Naive thymus-derived CD4-positive, alpha-beta T cell (primary cell): ENCODE measurements at regions not wholly inside any gene's neighbourhood (a gene's known extent, or its start where the extent isn't known, plus 50 kb on each side); places are given as distances from the start of the nearest gene placed in this dataset.

Source experiments
- ATAC-seq: fragments of 150-1000 bp; cut with Tn5 transposase; 2 replicates; pipeline ENCODE4 v1.10.0; 2021; ENCODE audit warnings: mild to moderate bottlenecking, moderate library complexity
- CTCF ChIA-PET: fragments of 350-600 bp; sonication (Branson Sonifier 250); formaldehyde crosslinking; loops from one replicate; lab custom pipeline; 2021; ENCODE audit warnings: antibody characterized with exemption; lab: Charles Lee
- POLR2A ChIA-PET: fragments of 350-600 bp; sonication (Branson Sonifier 250); formaldehyde crosslinking; loops from one replicate; lab custom pipeline; 2021; ENCODE audit warnings: antibody characterized with exemption, inconsistent platforms; lab: Charles Lee
- DNase-seq, 9 donors: peaks; one replicate each; pipeline versions ENCODE4 v3.0.0 to v3.0.0-alpha.2; 2020 to 2022; ENCODE audit warnings: mixed read lengths in 1 of 9
- H3K27ac ChIP-seq: one replicate; pipeline ENCODE4 v1.7.0; 2013; ENCODE audit warnings: mild to moderate bottlenecking, low read depth, low read length, moderate library complexity
- H3K27me3 ChIP-seq, 2 donors: one replicate each; pipeline ENCODE4 v1.7.0; 2013; ENCODE audit warnings: low read length in 2 of 2, mild to moderate bottlenecking in 2 of 2, moderate library complexity in 2 of 2; ENCODE audit not compliant: control insufficient read depth in 2 of 2, insufficient read depth in 2 of 2
- H3K36me3 ChIP-seq, 3 experiments: 1 replicate in 2 of 3; 2 replicates in 1 of 3; pipeline ENCODE4 v1.7.0; 2013; ENCODE audit warnings: low read length in 3 of 3, mild to moderate bottlenecking in 3 of 3, moderate library complexity in 1 of 3; ENCODE audit not compliant: insufficient read depth in 3 of 3, control insufficient read depth in 2 of 3
- H3K4me1 ChIP-seq, 2 donors: one replicate each; pipeline ENCODE4 v1.7.0; 2013; ENCODE audit warnings: low read length in 2 of 2, mild to moderate bottlenecking in 2 of 2, moderate library complexity in 1 of 2; ENCODE audit not compliant: control insufficient read depth in 2 of 2, insufficient read depth in 2 of 2
- H3K4me3 ChIP-seq: 2 replicates; pipeline ENCODE4 v1.7.0; 2013; ENCODE audit warnings: mild to moderate bottlenecking, low read length
- H3K9me3 ChIP-seq, 3 experiments: 1 replicate in 2 of 3; 2 replicates in 1 of 3; pipeline ENCODE4 v1.7.0; 2013; ENCODE audit warnings: low read length in 3 of 3; ENCODE audit not compliant: control insufficient read depth in 2 of 3
- H3K27ac Mint-ChIP-seq, 9 donors: one replicate each; pipeline ENCODE4 v1.8.0; 2020 to 2022; ENCODE audit warnings: mixed read lengths in 9 of 9, mild to moderate bottlenecking in 8 of 9, moderate library complexity in 5 of 9, inconsistent platforms in 2 of 9
- H3K27me3 Mint-ChIP-seq, 5 donors: one replicate each; pipeline ENCODE4 v1.8.0; 2021 to 2022; ENCODE audit warnings: mixed read lengths in 5 of 5, mild to moderate bottlenecking in 1 of 5
- H3K36me3 Mint-ChIP-seq, 5 donors: one replicate each; pipeline ENCODE4 v1.8.0; 2020 to 2022; ENCODE audit warnings: mixed read lengths in 5 of 5, mild to moderate bottlenecking in 3 of 5, inconsistent platforms in 1 of 5
- H3K4me1 Mint-ChIP-seq, 7 donors: one replicate each; pipeline ENCODE4 v1.8.0; 2020 to 2022; ENCODE audit warnings: mixed read lengths in 7 of 7, mild to moderate bottlenecking in 3 of 7, inconsistent platforms in 1 of 7
- H3K4me3 Mint-ChIP-seq, 10 donors: one replicate each; pipeline ENCODE4 v1.8.0; 2020 to 2022; ENCODE audit warnings: mild to moderate bottlenecking in 10 of 10, mixed read lengths in 10 of 10, moderate library complexity in 6 of 10, inconsistent platforms in 2 of 10
- H3K9me3 Mint-ChIP-seq, 11 donors: one replicate each; pipeline ENCODE4 v1.8.0; 2020 to 2022; ENCODE audit warnings: mixed read lengths in 11 of 11, mild to moderate bottlenecking in 4 of 11, inconsistent platforms in 1 of 11, moderate library complexity in 1 of 11
- intact Hi-C, 2 donors: fragments of 100-400 bp; cut with micrococcal nuclease; formaldehyde crosslinking; loops; one replicate each; pipeline ENCODE4 v1.15.1; 2023

GRCh38 chr2:21620771-21621170 lies 497.0 kb downstream of the TDRD15 start:
- DNase-seq (no peak), ATAC-seq (no peak)
- POLR2A ChIA-PET = no interaction called here

GRCh38 chr2:21627938-21628337 lies 504.2 kb downstream of the TDRD15 start:
- no peaks in the 10 kb centered on the region for H3K27me3 Mint-ChIP-seq
- no peaks in the 10 kb centered on the region for H3K9me3 ChIP-seq
- H3K9me3 Mint-ChIP-seq = peaks cover under 1 to 15% (median 5%) of the 10 kb centered on the region in 11 donors
- intact Hi-C loops = no loop called here
- H3K4me3 Mint-ChIP-seq = no peak overlapping the region
- no peaks in the 10 kb centered on the region for H3K36me3 ChIP-seq
- ATAC-seq = no peak
- H3K36me3 Mint-ChIP-seq = no peaks in the 10 kb centered on the region
- POLR2A ChIA-PET = no interaction called here
- CTCF ChIA-PET = no interaction called here
- H3K4me3 ChIP-seq = no peak overlapping the region
- no peak overlapping the region for H3K27ac ChIP-seq
- H3K4me1 Mint-ChIP-seq = no peaks in the 10 kb centered on the region
- no peaks in the 10 kb centered on the region for H3K4me1 ChIP-seq
- no peaks in the 10 kb centered on the region for H3K27me3 ChIP-seq
- DNase-seq = no peak
- H3K27ac Mint-ChIP-seq = no peak overlapping the region

More at GRCh38 chr2:21620771-21621170, 497.0 kb downstream of the TDRD15 start:
- H3K4me1 ChIP-seq = no peaks in the 10 kb centered on the region
- H3K27ac ChIP-seq = no peak overlapping the region
- no peak overlapping the region for H3K4me3 Mint-ChIP-seq
- CTCF ChIA-PET = no interaction called here
- intact Hi-C loops = no loop called here
- no peaks in the 10 kb centered on the region for H3K27me3 ChIP-seq
- H3K4me3 ChIP-seq = no peak overlapping the region
- no peaks in the 10 kb centered on the region for H3K9me3 ChIP-seq
- no peaks in the 10 kb centered on the region for H3K36me3 Mint-ChIP-seq
- H3K36me3 ChIP-seq = no peaks in the 10 kb centered on the region
- no peaks in the 10 kb centered on the region for H3K27me3 Mint-ChIP-seq
- H3K27ac Mint-ChIP-seq = no peak overlapping the region
- peaks cover 2 to 34% (median 6%) of the 10 kb centered on the region in 11 donors for H3K9me3 Mint-ChIP-seq
- no peaks in the 10 kb centered on the region for H3K4me1 Mint-ChIP-seq

GRCh38 chr2:21633015-21633414 lies 509.2 kb downstream of the TDRD15 start:
- Mint-ChIP-seq H3K36me3 (no peaks in the 10 kb centered on the region), H3K27ac (no peak overlapping the region), H3K4me1 (no peaks in the 10 kb centered on the region), H3K9me3 (peaks cover 0 to 11% (median 2%) of the 10 kb centered on the region in 11 donors), H3K4me3 (no peak overlapping the region), H3K27me3 (no peaks in the 10 kb centered on the region)
- ChIA-PET CTCF (no interaction called here), POLR2A (no interaction called here)
- Histone ChIP-seq H3K27ac (no peak overlapping the region), H3K36me3 (no peaks in the 10 kb centered on the region), H3K4me1 (no peaks in the 10 kb centered on the region), H3K9me3 (no peaks in the 10 kb centered on the region), H3K4me3 (no peak overlapping the region), H3K27me3 (no peaks in the 10 kb centered on the region)
- intact Hi-C loops = no loop called here
- DNase-seq (no peak), ATAC-seq (no peak)

GRCh38 chr2:21633466-21633865 lies 509.7 kb downstream of the TDRD15 start:
- H3K27ac Mint-ChIP-seq = no peak overlapping the region
- no peaks in the 10 kb centered on the region for H3K36me3 ChIP-seq
- H3K4me3 ChIP-seq = no peak overlapping the region
- ChIA-PET CTCF (no interaction called here), POLR2A (no interaction called here)
- no peak for DNase-seq
- H3K27me3 Mint-ChIP-seq = no peaks in the 10 kb centered on the region
- no peaks in the 10 kb centered on the region for H3K4me1 Mint-ChIP-seq
- H3K36me3 Mint-ChIP-seq = no peaks in the 10 kb centered on the region
- no peaks in the 10 kb centered on the region for H3K9me3 ChIP-seq
- H3K4me1 ChIP-seq = no peaks in the 10 kb centered on the region
- H3K4me3 Mint-ChIP-seq = no peak overlapping the region
- no peaks in the 10 kb centered on the region for H3K27me3 ChIP-seq
- intact Hi-C loops = no loop called here
- no peak for ATAC-seq
- no peak overlapping the region for H3K27ac ChIP-seq
- H3K9me3 Mint-ChIP-seq = peaks cover 0 to 7% (median under 1%) of the 10 kb centered on the region in 11 donors

- Mint-ChIP-seq H3K27me3 (no peaks in the 10 kb centered on the region), H3K9me3 (peaks cover 0 to 6% (median 0%) of the 10 kb centered on the region in 11 donors), H3K4me1 (no peaks in the 10 kb centered on the region), H3K36me3 (no peaks in the 10 kb centered on the region), H3K27ac (no peak overlapping the region), H3K4me3 (no peak overlapping the region)
- ATAC-seq = no peak
- Histone ChIP-seq H3K27ac (no peak overlapping the region), H3K9me3 (no peaks in the 10 kb centered on the region), H3K4me3 (no peak overlapping the region), H3K27me3 (no peaks in the 10 kb centered on the region), H3K4me1 (no peaks in the 10 kb centered on the region), H3K36me3 (no peaks in the 10 kb centered on the region)
- ChIA-PET CTCF (no interaction called here), POLR2A (no interaction called here)
- no peak for DNase-seq
- intact Hi-C loops = no loop called here
Measured at GRCh38 chr2:21633911-21634310, 510.1 kb downstream of the TDRD15 start.

GRCh38 chr2:21640046-21640445 lies 516.3 kb downstream of the TDRD15 start:
- CTCF ChIA-PET = no interaction called here
- POLR2A ChIA-PET = no interaction called here
- ATAC-seq = no peak
- H3K27ac Mint-ChIP-seq = no peak overlapping the region
- H3K36me3 Mint-ChIP-seq = no peaks in the 10 kb centered on the region
- Histone ChIP-seq H3K4me3 (no peak overlapping the region), H3K9me3 (no peaks in the 10 kb centered on the region), H3K27me3 (no peaks in the 10 kb centered on the region), H3K4me1 (no peaks in the 10 kb centered on the region), H3K27ac (no peak overlapping the region), H3K36me3 (no peaks in the 10 kb centered on the region)
- H3K4me1 Mint-ChIP-seq = no peaks in the 10 kb centered on the region
- peaks cover 0 to 18% (median 8%) of the 10 kb centered on the region in 11 donors for H3K9me3 Mint-ChIP-seq
- no peak overlapping the region for H3K4me3 Mint-ChIP-seq
- intact Hi-C loops = no loop called here
- no peak for DNase-seq
- no peaks in the 10 kb centered on the region for H3K27me3 Mint-ChIP-seq

GRCh38 chr2:21642647-21643046 lies 518.9 kb downstream of the TDRD15 start:
- Mint-ChIP-seq H3K36me3 (no peaks in the 10 kb centered on the region), H3K4me3 (no peak overlapping the region), H3K27ac (no peak overlapping the region), H3K9me3 (peaks cover 0 to 23% (median 9%) of the 10 kb centered on the region in 11 donors), H3K27me3 (no peaks in the 10 kb centered on the region), H3K4me1 (no peaks in the 10 kb centered on the region)
- H3K27ac ChIP-seq = no peak overlapping the region
- ChIA-PET CTCF (no interaction called here), POLR2A (no interaction called here)
- H3K4me3 ChIP-seq = no peak overlapping the region
- DNase-seq (no peak), ATAC-seq (no peak)
- H3K9me3 ChIP-seq = no peaks in the 10 kb centered on the region
- intact Hi-C loops = no loop called here
- H3K27me3 ChIP-seq = no peaks in the 10 kb centered on the region
- no peaks in the 10 kb centered on the region for H3K36me3 ChIP-seq
- no peaks in the 10 kb centered on the region for H3K4me1 ChIP-seq
